H1 (cell line): ENCODE measurements at regions not wholly inside any gene's neighbourhood (a gene's known extent, or its start where the extent isn't known, plus 50 kb on each side); places are given as distances from the start of the nearest gene placed in this dataset.

Experiments used
- HDAC6 ChIP-seq: IDR thresholded peaks from one replicate; pipeline ENCODE4 v1.7.1; 2012; ENCODE audit warnings: low read depth, mild to moderate bottlenecking, inconsistent platforms, low read length, moderate library complexity

GRCh38 chr10:29030900-29031299 is 258.0 kb upstream of the LYZL1 start (continued):
- no peak for TF ChIP-seq HDAC6
- TF ChIP-seq, all 59 proteins: peak for 0
